ENCODE measurements at regions not wholly inside any gene's neighbourhood (a gene's known extent, or its start where the extent isn't known, plus 50 kb on each side); places are given as distances from the start of the nearest gene placed in this dataset.

- in situ Hi-C loops (cut with MboI; ENCODE audit: low sequenced_read_pairs, unreplicated experiment), result no loop called here
- TF ChIP-seq CTCF (IDR thresholded peaks at IDR 0.05; ENCODE audit: borderline replicate concordance, control extremely low read depth, extremely low read depth, insufficient read depth, missing control alignments), result no peak
- DNase-seq (ENCODE audit: low spot score), result no peak
Observed at GRCh38 chrX:109841869-109842579, 109.0 kb upstream of the ACSL4 start.

GRCh38 chrX:109842611-109843010 lies 109.6 kb upstream of the ACSL4 start:
- DNase-seq (ENCODE audit: low spot score), result no peak
- TF ChIP-seq CTCF (IDR thresholded peaks at IDR 0.05; ENCODE audit: borderline replicate concordance, control extremely low read depth, extremely low read depth, insufficient read depth, missing control alignments), result no peak
- in situ Hi-C loops (cut with MboI; ENCODE audit: low sequenced_read_pairs, unreplicated experiment), result no loop called here

- in situ Hi-C loops (cut with MboI; ENCODE audit: low sequenced_read_pairs, unreplicated experiment), result no loop called here
- peak; percentile 19 for DNase-seq (ENCODE audit: low spot score)
- no peak for TF ChIP-seq CTCF (IDR thresholded peaks at IDR 0.05; ENCODE audit: borderline replicate concordance, control extremely low read depth, extremely low read depth, insufficient read depth, missing control alignments)
Observed at GRCh38 chrX:109843963-109844751, 111.1 kb upstream of the ACSL4 start.

- DNase-seq (ENCODE audit: low spot score), result no peak
- no peak for TF ChIP-seq CTCF (IDR thresholded peaks at IDR 0.05; ENCODE audit: borderline replicate concordance, control extremely low read depth, extremely low read depth, insufficient read depth, missing control alignments)
- in situ Hi-C loops (cut with MboI; ENCODE audit: low sequenced_read_pairs, unreplicated experiment), result no loop called here
Observed at GRCh38 chrX:109844986-109845385, 111.9 kb upstream of the ACSL4 start.

- no peak for DNase-seq (ENCODE audit: low spot score)
- TF ChIP-seq CTCF (IDR thresholded peaks at IDR 0.05; ENCODE audit: borderline replicate concordance, control extremely low read depth, extremely low read depth, insufficient read depth, missing control alignments), result no peak
- in situ Hi-C loops (cut with MboI; ENCODE audit: low sequenced_read_pairs, unreplicated experiment), result no loop called here
Observed at GRCh38 chrX:109845996-109846395, 112.9 kb upstream of the ACSL4 start.

GRCh38 chrX:109847257-109848187 lies 114.5 kb upstream of the ACSL4 start:
- in situ Hi-C loops (cut with MboI; ENCODE audit: low sequenced_read_pairs, unreplicated experiment), result no loop called here
- DNase-seq (ENCODE audit: low spot score), result no peak
- TF ChIP-seq CTCF (IDR thresholded peaks at IDR 0.05; ENCODE audit: borderline replicate concordance, control extremely low read depth, extremely low read depth, insufficient read depth, missing control alignments), result no peak

Measured in GM13976 (cell line).